SK-N-SH (cell line): ENCODE measurements at regions not wholly inside any gene's neighbourhood (a gene's known extent, or its start where the extent isn't known, plus 50 kb on each side); places are given as distances from the start of the nearest gene placed in this dataset.

Source experiments
- CTCF ChIA-PET: fragments of 300-600, 350-600 bp; formaldehyde crosslinking; extraction: SDS; loops from one replicate; lab custom pipeline; 2021; lab: Yijun Ruan, JAX
- POLR2A ChIA-PET: fragments of 350-600 bp; sonication (Branson Sonifier 250); formaldehyde crosslinking; extraction: SDS; loops from one replicate; lab custom pipeline; 2020; ENCODE audit warnings: antibody characterized with exemption, inconsistent platforms; lab: Yijun Ruan, JAX
- DNase-seq: peaks from one replicate; pipeline ENCODE4 v3.0.0; 2012
- H2AFZ ChIP-seq: fragments of 200-600 bp; sonication (generic); 2 replicates; pipeline ENCODE4 v1.8.1; 2016; ENCODE audit warnings: antibody characterized with exemption, mild to moderate bottlenecking, low read depth
- H3F3A ChIP-seq: fragments of 200-600 bp; sonication (generic); replicated peaks from 2 replicates; pipeline ENCODE3; 2016; ENCODE audit warnings: antibody characterized with exemption, mild to moderate bottlenecking; ENCODE audit not compliant: insufficient read depth
- H3K27ac ChIP-seq, 2 experiments: fragments of 200-500 bp in 1 of 2; fragments of 200-600 bp in 1 of 2; sonication (Bioruptor generic) in 1 of 2; sonication (generic), shearing (Covaris generic) in 1 of 2; 2 replicates each; pipeline versions ENCODE4 v1.5.1 to v1.6.1; 2014 to 2016; ENCODE audit warnings: low read depth in 2 of 2, inconsistent platforms in 1 of 2, low read length in 1 of 2, mild to moderate bottlenecking in 1 of 2, mixed read lengths in 1 of 2
- H3K27me3 ChIP-seq: fragments of 200-600 bp; sonication (generic), shearing (Covaris generic); 2 replicates; pipeline ENCODE4 v1.6.1; 2016; ENCODE audit warnings: mixed run types; ENCODE audit not compliant: insufficient read depth
- H3K36me3 ChIP-seq, 2 experiments: fragments of 200-500 bp in 1 of 2; fragments of 200-600 bp in 1 of 2; sonication (Bioruptor generic) in 1 of 2; sonication (generic) in 1 of 2; replicated peaks in 1 of 2; 2 replicates each; pipeline versions ENCODE3 to v1.5.1; 2014 to 2016; ENCODE audit warnings: low read length in 1 of 2, mild to moderate bottlenecking in 1 of 2; ENCODE audit not compliant: insufficient read depth in 2 of 2, control insufficient read depth in 1 of 2
- H3K4me1 ChIP-seq, 2 experiments: fragments of 200-500 bp in 1 of 2; fragments of 200-600 bp in 1 of 2; sonication (Bioruptor generic) in 1 of 2; sonication (generic), shearing (Covaris generic) in 1 of 2; 2 replicates each; pipeline versions ENCODE4 v1.5.1 to v1.6.1; 2014 to 2016; ENCODE audit warnings: low read depth in 1 of 2, low read length in 1 of 2, mixed run types in 1 of 2; ENCODE audit not compliant: insufficient read depth in 2 of 2, control insufficient read depth in 1 of 2
- H3K4me2 ChIP-seq: fragments of 200-600 bp; sonication (generic), shearing (Covaris generic); 2 replicates; pipeline ENCODE4 v1.6.1; 2017; ENCODE audit warnings: mixed run types
- H3K4me3 ChIP-seq, 2 experiments: fragments of 200-500 bp in 1 of 2; fragments of 200-600 bp in 1 of 2; sonication (Bioruptor generic) in 1 of 2; sonication (generic), shearing (Covaris generic) in 1 of 2; 2 replicates each; pipeline versions ENCODE4 v1.5.1 to v1.8.1; 2014 to 2016; ENCODE audit warnings: low read depth in 2 of 2, inconsistent platforms in 1 of 2, low read length in 1 of 2, mild to moderate bottlenecking in 1 of 2, mixed read lengths in 1 of 2, moderate library complexity in 1 of 2
- H3K79me2 ChIP-seq: fragments of 200-600 bp; sonication (generic); 2 replicates; pipeline ENCODE4 v1.8.1; 2017; ENCODE audit warnings: mild to moderate bottlenecking; ENCODE audit not compliant: insufficient read depth
- H3K9ac ChIP-seq: fragments of 200-600 bp; sonication (generic); 2 replicates; pipeline ENCODE4 v1.6.1; 2017; ENCODE audit warnings: mixed run types
- H3K9me2 ChIP-seq: fragments of 200-600 bp; sonication (generic); 2 replicates; pipeline ENCODE4 v1.6.1; 2017; ENCODE audit warnings: mixed run types
- H3K9me3 ChIP-seq: fragments of 200-600 bp; sonication (generic); 2 replicates; pipeline ENCODE4 v1.6.1; 2017; ENCODE audit warnings: mixed run types, mild to moderate bottlenecking, moderate library complexity
- H4K20me1 ChIP-seq: fragments of 200-600 bp; sonication (generic); 2 replicates; pipeline ENCODE4 v1.6.1; 2017; ENCODE audit warnings: mild to moderate bottlenecking, mixed run types; ENCODE audit not compliant: insufficient read depth
- CHD2 ChIP-seq: fragments of 150-350 bp; IDR thresholded peaks from 2 replicates; pipeline ENCODE4 v1.6.1; 2018; ENCODE audit warnings: low read length; ENCODE audit not compliant: partially characterized antibody
- ELF1 ChIP-seq: IDR thresholded peaks from 2 replicates; pipeline ENCODE4 v1.4.0; 2012
- EP300 ChIP-seq, 2 experiments: IDR thresholded peaks; 2 replicates each; pipeline versions ENCODE4 v1.4.0 to v1.6.1; 2012; ENCODE audit warnings: borderline replicate concordance in 1 of 2, low read depth in 1 of 2, low read length in 1 of 2
- FOXJ3 ChIP-seq: sonication (generic); formaldehyde crosslinking; IDR thresholded peaks from 2 replicates; pipeline ENCODE4 v1.5.1; 2020; ENCODE audit warnings: mild to moderate bottlenecking, missing genetic modification reagents
- NFIC ChIP-seq: IDR thresholded peaks from 2 replicates; pipeline ENCODE4 v1.4.0; 2012; ENCODE audit warnings: borderline replicate concordance
- NRF1 ChIP-seq: IDR thresholded peaks from 2 replicates; pipeline ENCODE4 v1.6.1; 2012; ENCODE audit warnings: low read depth, mild to moderate bottlenecking, low read length
- POLR2AphosphoS5 ChIP-seq: IDR thresholded peaks from 2 replicates; pipeline ENCODE4 v1.6.1; 2012; ENCODE audit warnings: low read depth, low read length
- RAD21 ChIP-seq: IDR thresholded peaks from 2 replicates; pipeline ENCODE4 v1.6.1; 2012; ENCODE audit warnings: mild to moderate bottlenecking, low read length
- RXRA ChIP-seq: IDR thresholded peaks from 2 replicates; pipeline ENCODE4 v1.4.0; 2012; ENCODE audit warnings: low read depth, mild to moderate bottlenecking, borderline replicate concordance
- SIN3A ChIP-seq: IDR thresholded peaks from 2 replicates; pipeline ENCODE4 v1.6.1; 2012; ENCODE audit warnings: low read depth, mild to moderate bottlenecking, low read length, moderate library complexity, borderline replicate concordance
- SMC3 ChIP-seq: IDR thresholded peaks from 2 replicates; pipeline ENCODE4 v1.6.1; 2012; ENCODE audit warnings: low read depth, low read length, improper control_type of control experiment
- TAF1 ChIP-seq: IDR thresholded peaks from 2 replicates; pipeline ENCODE4 v1.6.1; 2012; ENCODE audit warnings: low read depth, mild to moderate bottlenecking, low read length, moderate library complexity, borderline replicate concordance
- USF1 ChIP-seq: IDR thresholded peaks from 2 replicates; pipeline ENCODE4 v1.4.0; 2012; ENCODE audit warnings: low read depth, borderline replicate concordance
- USF2 ChIP-seq: fragments of 150-350 bp; IDR thresholded peaks from 2 replicates; pipeline ENCODE4 v1.6.1; 2017; ENCODE audit warnings: antibody characterized with exemption, low read length, low read depth, borderline replicate concordance
- YY1 ChIP-seq: IDR thresholded peaks from 2 replicates; pipeline ENCODE4 v1.4.0; 2012; ENCODE audit warnings: low read depth, mild to moderate bottlenecking
- ZBTB33 ChIP-seq: IDR thresholded peaks from 2 replicates; pipeline ENCODE4 v1.4.0; 2012; ENCODE audit warnings: low read depth, borderline replicate concordance
- WGBS: methylation state at CpG from one replicate; pipeline ENCODE4 v1.1.6; 2017; ENCODE audit warnings: low lambda C conversion rate; 5-methylcytosine and 5-hydroxymethylcytosine counted together
- TF ChIP-seq, protein P1 (sequence below): IDR thresholded peaks from 2 replicates; pipeline ENCODE4; 2012
- TF ChIP-seq, protein P2 (sequence below): fragments of 200-600 bp; sonication (generic); IDR thresholded peaks from 2 replicates; pipeline ENCODE4 v1.6.1; 2017; ENCODE audit warnings: antibody characterized with exemption, mild to moderate bottlenecking, moderate library complexity

DNA sequence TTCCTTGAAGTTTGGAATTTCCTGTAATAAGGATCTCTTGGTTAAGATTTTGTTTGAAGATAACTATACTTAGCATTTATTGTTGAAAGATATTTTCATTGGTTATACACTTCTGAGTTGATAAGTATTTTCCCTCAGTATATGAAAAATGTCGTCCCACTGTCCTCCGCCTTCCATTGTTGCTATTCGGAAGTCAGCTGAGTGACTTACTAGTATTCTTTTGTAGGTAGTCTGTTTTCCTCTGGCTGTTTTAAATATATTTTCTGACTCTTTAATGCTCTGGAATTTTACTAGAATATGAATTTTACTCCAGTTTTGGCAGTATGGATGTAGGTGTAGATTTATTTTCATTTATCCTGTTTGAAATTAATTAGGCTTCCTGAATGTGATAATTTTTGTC is 498.7 kb upstream of the NFIA start:
- Histone ChIP-seq H3K9ac (no peak overlapping the region), H3K79me2 (no peaks in the 10 kb centered on the region), H3K27me3 (no peaks in the 10 kb centered on the region), H3K4me1 (no peaks in the 10 kb centered on the region), H3K4me2 (no peak overlapping the region), H3K4me3 (no peak overlapping the region), H2AFZ (no peak overlapping the region), H3F3A (no peaks in the 10 kb centered on the region), H3K27ac (no peak overlapping the region), H3K9me3 (peaks cover 6% of the 10 kb centered on the region), H4K20me1 (no peaks in the 10 kb centered on the region)
- DNase-seq = no peak
- 89% methylated on average over 3 of the region's 3 CpGs for WGBS
- POLR2A ChIA-PET = no interaction called here
- no peak for TF ChIP-seq YY1
- no peak for TF ChIP-seq ELF1
- TF ChIP-seq CHD2 = no peak
- no peak for TF ChIP-seq EP300 (IDR thresholded peaks at IDR 0.05; ENCODE audit: borderline replicate concordance in 1 of 2, low read depth in 1 of 2, low read length in 1 of 2)
- TF ChIP-seq FOXJ3 (CRISPR knock-in tag) = no peak
- no peak for TF ChIP-seq TAF1
- TF ChIP-seq, protein P1, sequence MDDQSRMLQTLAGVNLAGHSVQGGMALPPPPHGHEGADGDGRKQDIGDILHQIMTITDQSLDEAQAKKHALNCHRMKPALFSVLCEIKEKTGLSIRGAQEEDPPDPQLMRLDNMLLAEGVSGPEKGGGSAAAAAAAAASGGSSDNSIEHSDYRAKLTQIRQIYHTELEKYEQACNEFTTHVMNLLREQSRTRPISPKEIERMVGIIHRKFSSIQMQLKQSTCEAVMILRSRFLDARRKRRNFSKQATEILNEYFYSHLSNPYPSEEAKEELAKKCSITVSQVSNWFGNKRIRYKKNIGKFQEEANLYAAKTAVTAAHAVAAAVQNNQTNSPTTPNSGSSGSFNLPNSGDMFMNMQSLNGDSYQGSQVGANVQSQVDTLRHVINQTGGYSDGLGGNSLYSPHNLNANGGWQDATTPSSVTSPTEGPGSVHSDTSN = no peak
- no peak for TF ChIP-seq NFIC
- no peak for TF ChIP-seq NRF1
- TF ChIP-seq, protein P2, sequence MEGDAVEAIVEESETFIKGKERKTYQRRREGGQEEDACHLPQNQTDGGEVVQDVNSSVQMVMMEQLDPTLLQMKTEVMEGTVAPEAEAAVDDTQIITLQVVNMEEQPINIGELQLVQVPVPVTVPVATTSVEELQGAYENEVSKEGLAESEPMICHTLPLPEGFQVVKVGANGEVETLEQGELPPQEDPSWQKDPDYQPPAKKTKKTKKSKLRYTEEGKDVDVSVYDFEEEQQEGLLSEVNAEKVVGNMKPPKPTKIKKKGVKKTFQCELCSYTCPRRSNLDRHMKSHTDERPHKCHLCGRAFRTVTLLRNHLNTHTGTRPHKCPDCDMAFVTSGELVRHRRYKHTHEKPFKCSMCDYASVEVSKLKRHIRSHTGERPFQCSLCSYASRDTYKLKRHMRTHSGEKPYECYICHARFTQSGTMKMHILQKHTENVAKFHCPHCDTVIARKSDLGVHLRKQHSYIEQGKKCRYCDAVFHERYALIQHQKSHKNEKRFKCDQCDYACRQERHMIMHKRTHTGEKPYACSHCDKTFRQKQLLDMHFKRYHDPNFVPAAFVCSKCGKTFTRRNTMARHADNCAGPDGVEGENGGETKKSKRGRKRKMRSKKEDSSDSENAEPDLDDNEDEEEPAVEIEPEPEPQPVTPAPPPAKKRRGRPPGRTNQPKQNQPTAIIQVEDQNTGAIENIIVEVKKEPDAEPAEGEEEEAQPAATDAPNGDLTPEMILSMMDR = no peak
- TF ChIP-seq SMC3 = no peak
- TF ChIP-seq, all 33 proteins: peak for 0
- CTCF ChIA-PET = no interaction called here
- H3K9me2 ChIP-seq = no peaks in the 10 kb centered on the region
- H3K36me3 ChIP-seq = no peaks in the 10 kb centered on the region

DNA sequence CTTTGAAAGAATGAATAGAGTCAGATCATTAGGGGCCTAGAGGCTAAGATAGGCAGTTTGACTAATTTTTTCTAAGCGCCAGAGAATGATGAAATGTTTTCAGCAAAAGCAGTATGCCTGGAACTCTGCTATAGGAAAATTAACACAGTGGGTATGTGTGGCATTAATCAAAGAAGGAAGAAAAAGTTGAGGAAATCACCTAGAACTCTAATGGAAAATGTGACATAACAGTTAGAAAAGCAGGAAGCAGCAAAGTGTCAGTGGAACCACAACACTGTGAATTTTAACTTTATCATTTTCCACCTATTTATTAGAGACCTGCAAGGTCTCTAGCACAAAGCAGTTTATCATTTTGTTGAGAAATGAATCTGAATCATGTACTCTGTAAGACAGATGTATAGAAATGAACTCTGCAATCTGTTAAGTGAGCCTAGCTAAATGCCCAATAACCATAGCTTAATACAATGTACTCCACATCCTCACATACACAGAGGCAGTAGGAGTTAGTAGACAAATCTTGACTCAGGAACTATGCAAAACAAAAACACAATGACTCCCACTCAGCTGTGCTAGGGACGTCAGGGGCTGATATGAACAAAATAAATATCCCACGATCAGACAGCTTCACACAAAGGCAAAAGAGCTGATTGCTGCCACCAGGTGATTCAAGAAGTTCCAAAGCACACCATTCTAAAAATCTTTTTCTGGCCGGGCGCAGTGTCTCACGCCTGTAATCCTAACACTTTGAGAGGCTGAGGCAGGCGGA is 500.7 kb upstream of the NFIA start:
- Histone ChIP-seq H3K27ac (no peak overlapping the region), H3K4me1 (peaks cover 0 to 5% of the 10 kb centered on the region in 2 experiments; a peak in 2 of 4 replicates), H3K9me2 (no peaks in the 10 kb centered on the region), H3K4me2 (no peak overlapping the region), H4K20me1 (no peaks in the 10 kb centered on the region), H3K9ac (no peak overlapping the region), H3F3A (no peaks in the 10 kb centered on the region), H3K9me3 (peaks cover 6% of the 10 kb centered on the region), H2AFZ (no peak overlapping the region), H3K4me3 (no peak overlapping the region), H3K36me3 (no peaks in the 10 kb centered on the region), H3K79me2 (no peaks in the 10 kb centered on the region), H3K27me3 (no peaks in the 10 kb centered on the region)
- no peak for DNase-seq
- 68% methylated on average over 7 of the region's 7 CpGs for WGBS
- CTCF ChIA-PET = no interaction called here
- POLR2A ChIA-PET = no interaction called here
- TF ChIP-seq POLR2AphosphoS5 (no peak), USF1 (no peak), RXRA (no peak), CHD2 (no peak), NFIC (no peak), ZBTB33 (no peak), SIN3A (no peak), RAD21 (no peak), USF2 (no peak)
- TF ChIP-seq, protein P2 = no peak
